HG03139 (cell line): ENCODE measurements at regions not wholly inside any gene's neighbourhood (a gene's known extent, or its start where the extent isn't known, plus 50 kb on each side); places are given as distances from the start of the nearest gene placed in this dataset.
"Not testable (repeated sequence)": the region's sequence is repeated elsewhere in the genome, so short reads cannot be mapped to it uniquely, and the experiment has no call there.

Experiments used
- ATAC-seq: cut with Tn5 transposase; IDR thresholded peaks from one replicate; pipeline ENCODE4 v1.9.1; 2021; ENCODE audit not compliant: unreplicated experiment

- no peak for ATAC-seq
These were observed 57.0 kb upstream of the MSN start for GRCh38 chrX:65610481-65610880.

- ATAC-seq = no peak
These were observed 57.4 kb upstream of the MSN start for GRCh38 chrX:65610040-65610439.

GRCh38 chrX:65609237-65609636, 58.2 kb upstream of the MSN start:
- ATAC-seq = no peak

- no peak for ATAC-seq
These were observed 59.4 kb upstream of the MSN start for GRCh38 chrX:65608026-65608425.

GRCh38 chrX:65607070-65607742, 60.2 kb upstream of the MSN start:
- ATAC-seq = no peak

GRCh38 chrX:65602221-65602560, 65.3 kb upstream of the MSN start:
- ATAC-seq = no peak

- no peak for ATAC-seq
These were observed 65.8 kb upstream of the MSN start for GRCh38 chrX:65601530-65602220.

GRCh38 chrX:65601126-65601525, 66.3 kb upstream of the MSN start:
- no peak for ATAC-seq

GRCh38 chrX:65600106-65600505, 65.5 kb upstream of the LAS1L start:
- no peak for ATAC-seq

- no peak for ATAC-seq
These were observed 64.1 kb upstream of the LAS1L start for GRCh38 chrX:65598559-65599147.

- ATAC-seq = no peak
These were observed 61.9 kb upstream of the LAS1L start for GRCh38 chrX:65596270-65597034.

GRCh38 chrX:65595460-65595876, 60.9 kb upstream of the LAS1L start:
- peak; percentile 67 for ATAC-seq

GRCh38 chrX:65591206-65591605, 56.6 kb upstream of the LAS1L start:
- no peak for ATAC-seq

GRCh38 chrX:65589304-65589703, 54.7 kb upstream of the LAS1L start:
- no peak for ATAC-seq

- no peak for ATAC-seq
These were observed 54.2 kb upstream of the LAS1L start for GRCh38 chrX:65588795-65589194.

GRCh38 chrX:65587616-65588526, 53.3 kb upstream of the LAS1L start:
- no peak for ATAC-seq

- ATAC-seq = no peak
These were observed 51.9 kb upstream of the LAS1L start for GRCh38 chrX:65586491-65586890.

GRCh38 chrX:65585226-65585625, 50.6 kb upstream of the LAS1L start:
- not testable (repeated sequence) for ATAC-seq
